GM18867 (cell line): ENCODE measurements at regions not wholly inside any gene's neighbourhood (a gene's known extent, or its start where the extent isn't known, plus 50 kb on each side); places are given as distances from the start of the nearest gene placed in this dataset.

Source experiments
- ATAC-seq: cut with Tn5 transposase; IDR thresholded peaks from one replicate; pipeline ENCODE4 v1.9.1; 2021; ENCODE audit warnings: mild to moderate bottlenecking, moderate library complexity; ENCODE audit not compliant: unreplicated experiment

DNA sequence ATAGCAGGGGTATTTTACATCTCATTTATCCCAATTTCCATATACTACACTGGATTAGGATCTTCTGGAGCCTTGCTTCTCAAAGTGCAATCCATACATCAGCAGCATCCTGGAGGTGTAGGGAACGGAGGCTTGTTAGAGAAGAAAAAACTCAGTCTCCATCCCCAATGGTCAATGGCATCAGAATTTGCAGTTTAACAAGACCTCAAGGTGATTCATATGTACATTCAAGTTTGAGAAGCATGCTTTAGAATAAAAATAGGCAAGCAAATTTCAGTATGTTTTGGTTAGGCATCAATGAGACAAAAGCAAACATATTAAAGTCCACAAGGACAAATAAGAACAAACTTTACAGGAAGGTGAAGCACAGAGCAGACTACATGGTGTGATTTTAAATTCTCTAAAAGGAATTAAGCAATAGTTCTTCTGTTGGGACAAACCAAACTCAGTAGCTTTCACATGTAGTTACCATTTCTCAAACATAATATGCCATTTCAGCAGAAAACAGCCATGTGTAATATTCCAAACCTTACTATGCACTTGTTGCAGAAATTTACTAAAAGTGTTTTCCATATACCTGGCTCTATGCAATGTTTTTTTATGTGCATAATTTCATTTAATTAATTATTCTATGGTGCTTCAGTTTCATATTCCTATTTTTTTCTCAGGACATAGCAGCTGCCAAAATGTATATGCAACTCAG, 360.3 kb upstream of the NECTIN3 start:
- ATAC-seq: no peak

DNA sequence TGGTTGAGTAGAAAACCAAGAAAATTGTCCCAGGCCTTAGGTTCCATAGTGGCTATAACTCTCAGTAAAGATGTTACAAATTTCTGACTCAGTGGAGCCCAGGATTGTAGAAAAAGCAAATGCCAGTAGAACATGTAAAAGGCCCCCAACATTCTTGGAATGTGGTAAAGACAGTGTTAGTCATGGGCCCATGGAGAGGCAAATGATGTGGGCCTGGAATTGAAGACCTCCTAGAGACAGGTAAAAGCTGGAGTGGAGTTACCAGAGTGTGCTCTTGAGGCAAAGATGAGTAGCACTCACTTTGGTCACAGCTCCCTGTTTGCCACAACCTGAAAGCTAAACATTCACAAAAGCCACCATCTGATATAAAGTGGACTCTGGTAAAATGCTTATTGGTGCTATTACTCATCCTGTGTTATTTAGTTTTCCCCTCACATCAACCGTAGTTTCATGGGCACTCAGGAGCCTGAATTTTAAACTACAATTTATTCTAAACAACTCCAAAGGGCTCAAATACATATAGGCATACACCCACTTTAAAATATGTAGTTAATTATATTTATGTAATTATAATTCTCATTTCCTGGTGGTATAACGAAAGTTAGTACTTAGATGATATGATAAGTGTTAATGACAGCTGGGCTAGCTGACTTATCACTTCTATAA, 359.6 kb upstream of the NECTIN3 start:
- no peak for ATAC-seq

DNA sequence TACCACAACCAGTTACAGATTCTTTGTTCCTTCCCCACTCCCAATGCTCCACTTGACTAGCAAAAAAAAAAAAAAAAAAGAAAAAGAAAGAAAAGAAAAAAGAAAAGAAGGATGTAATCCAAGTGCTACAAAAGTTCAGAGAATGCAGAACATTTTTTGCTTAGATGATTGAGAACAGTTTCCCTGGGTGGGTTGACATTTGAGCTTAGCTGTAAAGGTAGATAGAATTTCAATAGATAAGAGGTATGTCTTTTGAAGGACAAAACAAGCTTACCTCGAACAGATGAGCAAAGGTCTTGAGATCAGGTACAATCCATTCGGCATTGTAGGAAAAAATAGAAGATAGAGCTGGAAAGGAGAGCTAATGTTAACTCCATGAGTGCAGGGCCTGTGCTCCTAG, 344.6 kb upstream of the NECTIN3 start:
- no peak for ATAC-seq

DNA sequence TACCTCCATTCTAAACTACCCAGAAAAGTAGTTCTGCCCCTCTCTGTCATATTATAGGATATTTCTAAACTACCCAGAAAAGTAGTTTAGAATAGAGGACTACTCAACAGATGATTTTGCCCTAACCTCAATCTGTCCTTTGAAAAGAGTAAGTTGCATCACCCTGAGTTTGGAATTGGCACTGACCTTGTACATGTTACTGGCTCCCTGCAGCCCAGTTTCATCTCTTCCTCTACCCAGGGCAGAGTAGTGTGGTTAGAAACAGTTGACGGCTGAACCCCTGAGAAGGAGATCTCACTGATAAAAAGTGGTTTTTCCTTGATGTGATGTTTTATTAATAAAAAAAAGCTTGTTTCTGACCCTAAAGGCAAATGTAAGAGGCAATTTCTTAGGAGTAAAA, 340.5 kb upstream of the NECTIN3 start:
- ATAC-seq: no peak

DNA sequence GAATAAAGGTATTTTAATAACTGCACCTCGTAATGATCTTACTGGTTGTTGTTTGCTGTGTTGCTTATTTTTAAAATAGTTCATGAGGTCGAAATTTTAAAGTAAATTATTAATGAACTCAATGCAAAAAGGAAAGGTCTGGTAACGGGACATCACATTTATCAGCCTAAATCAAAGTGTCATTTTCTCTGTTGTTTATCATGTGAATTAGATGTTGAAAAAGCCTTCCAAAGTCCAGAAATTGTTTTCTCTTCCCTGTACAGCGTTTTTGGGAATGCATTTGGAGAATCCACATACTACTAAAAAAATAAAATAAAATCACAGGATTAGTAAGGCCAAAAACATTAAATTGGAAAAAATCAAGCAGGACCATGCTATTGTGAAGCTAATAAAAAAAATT, 339.2 kb upstream of the NECTIN3 start:
- ATAC-seq: no peak

DNA sequence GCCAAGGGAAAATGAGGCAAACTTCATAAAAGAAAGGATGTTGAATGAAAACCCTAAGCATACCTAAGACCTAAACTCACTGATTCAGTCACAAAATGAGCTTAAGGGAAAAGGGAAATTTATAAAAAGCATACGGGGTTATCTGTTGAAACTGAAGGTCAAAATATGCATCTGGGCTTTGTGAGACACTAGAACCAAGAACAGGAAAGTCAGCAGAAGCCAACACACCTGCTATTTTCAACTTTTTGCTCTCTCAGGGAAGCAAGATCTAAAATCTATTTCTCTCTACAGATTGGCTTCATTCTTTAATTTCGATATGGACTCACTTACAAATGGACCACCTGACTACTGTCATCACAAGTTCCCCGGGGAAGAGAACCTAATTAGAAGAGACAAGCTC, 338.6 kb upstream of the NECTIN3 start:
- ATAC-seq: no peak

DNA sequence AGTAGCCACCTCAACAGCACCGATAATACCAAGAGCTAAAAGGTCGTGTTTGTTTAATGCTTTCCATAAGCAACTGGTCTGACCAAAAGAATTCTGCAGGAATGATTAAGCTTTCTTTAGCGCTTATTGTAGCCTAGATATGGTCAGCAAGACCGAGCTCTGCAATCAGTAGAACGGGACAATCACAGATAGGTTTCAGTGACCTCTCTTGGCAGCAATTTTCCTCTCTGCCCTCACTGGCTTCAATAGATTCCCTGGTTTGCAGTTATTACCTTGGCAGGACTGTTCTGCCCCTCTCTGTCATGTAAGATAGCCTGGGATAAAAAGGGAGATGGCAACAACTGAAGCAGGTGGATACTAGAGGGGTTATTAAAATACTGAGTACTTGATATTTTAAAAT, 337.1 kb upstream of the NECTIN3 start:
- ATAC-seq: no peak

DNA sequence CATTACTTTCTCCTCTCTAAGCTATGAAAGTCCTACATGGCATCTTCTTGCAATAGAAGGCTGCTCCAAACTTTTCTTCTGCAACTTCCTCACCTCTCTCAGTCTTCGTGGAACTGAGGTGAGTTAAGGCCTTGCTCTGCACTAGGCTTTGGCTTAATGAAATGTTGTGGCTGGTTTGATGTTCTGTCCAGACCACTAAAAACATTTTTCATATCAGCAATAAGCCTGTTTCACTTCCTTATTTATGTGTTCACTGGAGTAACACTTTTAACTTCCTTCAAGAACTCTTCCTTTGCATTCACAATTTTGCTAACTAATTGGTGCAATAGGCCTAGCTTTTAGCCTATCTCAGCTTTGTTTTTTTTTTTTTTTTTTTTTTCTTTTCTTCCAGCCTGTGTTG, 335.3 kb upstream of the NECTIN3 start:
- peak; percentile 98 for ATAC-seq

DNA sequence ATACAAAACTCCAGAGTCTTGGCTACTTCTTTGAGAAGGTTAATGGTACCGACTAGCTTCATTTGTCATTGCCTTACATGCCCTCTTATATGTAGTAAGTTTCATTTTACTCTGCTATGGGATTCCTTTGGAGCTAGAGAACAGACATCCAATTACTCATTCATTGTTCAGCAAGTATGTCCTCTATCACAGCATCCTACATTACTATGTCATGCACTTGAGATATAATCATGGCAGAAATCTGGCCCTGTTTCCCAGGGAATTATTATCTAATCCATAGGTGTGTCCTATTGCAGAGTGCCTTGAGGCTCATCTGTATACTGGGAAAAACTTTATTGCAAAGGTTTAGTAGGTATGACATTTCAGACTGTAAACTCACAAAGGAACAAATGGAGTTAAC, 333.1 kb upstream of the NECTIN3 start:
- no peak for ATAC-seq

DNA sequence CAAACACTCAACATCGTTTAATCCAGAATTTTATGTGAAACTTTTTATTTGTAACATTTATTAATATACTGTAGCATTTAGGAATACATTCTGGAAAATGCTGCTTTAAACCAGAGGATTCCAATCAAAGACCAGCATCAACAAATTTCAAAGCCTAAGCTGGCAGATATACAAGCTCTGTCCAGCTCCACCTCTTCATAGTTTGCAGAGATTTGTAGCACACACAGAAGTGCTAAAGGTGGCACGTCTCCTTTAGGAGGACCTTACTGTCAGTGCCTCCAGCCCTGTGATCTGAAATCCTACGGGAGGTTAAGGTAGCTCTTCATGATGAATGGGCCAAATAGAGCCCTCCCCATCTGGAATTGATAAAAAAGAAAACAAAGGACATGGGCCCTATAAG, 329.7 kb upstream of the NECTIN3 start:
- ATAC-seq: no peak

DNA sequence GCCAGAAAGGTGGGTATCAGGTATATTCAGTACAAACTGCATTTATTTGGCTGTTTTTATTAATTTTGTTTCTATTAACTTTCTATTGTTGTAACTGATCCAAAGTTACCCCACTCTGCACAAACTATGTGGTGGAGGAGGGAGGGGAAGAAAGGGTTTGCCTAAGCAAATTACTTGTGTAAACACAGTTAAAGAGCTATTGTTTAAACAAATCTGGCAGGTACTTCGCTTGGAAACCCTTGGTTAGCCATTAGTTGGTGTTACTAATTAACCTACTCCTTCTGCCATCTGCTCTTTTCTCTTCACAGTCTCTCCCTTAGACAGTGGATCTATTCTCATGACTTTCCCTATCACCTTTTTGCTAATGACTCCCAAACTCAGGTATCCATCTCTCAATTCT, 328.4 kb upstream of the NECTIN3 start:
- peak; percentile 41 for ATAC-seq

DNA sequence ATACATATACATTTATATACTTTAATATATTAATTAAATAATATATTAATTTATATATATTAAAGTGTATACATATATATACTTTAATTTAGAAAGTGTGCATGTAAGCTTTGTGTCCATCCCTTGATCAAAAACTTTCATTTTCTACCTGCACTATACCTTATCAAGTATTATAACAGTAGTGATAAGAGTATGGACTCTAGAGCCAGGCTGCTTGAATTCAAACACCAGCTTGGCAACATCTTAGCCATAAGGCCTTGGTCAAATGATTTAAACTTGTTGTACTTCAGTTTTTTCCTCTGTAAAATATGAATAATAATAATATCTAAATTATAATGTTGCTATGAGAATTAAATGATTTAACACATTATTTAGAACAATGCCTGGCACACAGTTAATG, 327.6 kb upstream of the NECTIN3 start:
- ATAC-seq: no peak

DNA sequence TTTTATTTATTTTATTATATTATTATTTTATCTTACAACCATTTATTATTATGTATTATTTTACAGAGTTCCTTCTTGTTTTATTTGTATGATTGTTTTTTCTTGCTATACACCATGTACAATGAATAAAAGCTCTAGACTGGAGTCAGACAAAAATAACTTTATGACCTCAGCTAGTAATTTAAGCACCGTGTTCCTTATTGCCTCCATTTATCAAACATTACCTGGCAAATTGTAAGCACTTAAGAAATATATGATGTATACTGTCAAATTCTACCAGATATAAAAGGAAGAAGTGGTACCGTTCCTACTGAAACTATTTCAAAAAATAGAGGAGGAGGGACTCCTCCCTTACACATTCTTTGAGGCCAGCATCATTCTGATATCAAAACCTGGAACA, 326.9 kb upstream of the NECTIN3 start:
- no peak for ATAC-seq

DNA sequence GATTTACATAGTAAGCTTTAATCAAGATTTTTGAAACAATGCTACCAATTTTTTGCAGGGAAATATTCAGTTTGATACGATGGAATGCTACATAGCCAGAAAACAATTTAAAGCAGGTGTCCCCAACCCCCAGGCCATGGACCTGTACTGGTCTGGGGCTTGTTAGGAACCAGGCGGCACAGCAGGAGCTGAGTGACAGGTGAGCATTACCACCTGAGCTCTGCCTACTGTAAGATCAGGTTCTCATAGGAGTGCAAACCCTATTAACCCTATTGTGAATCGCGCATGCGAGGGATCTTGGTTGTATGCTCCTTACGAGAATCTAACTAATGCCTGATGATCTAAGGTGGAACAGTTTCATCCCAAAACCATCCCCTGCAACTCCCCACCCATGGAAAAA, 322.6 kb upstream of the NECTIN3 start:
- no peak for ATAC-seq

DNA sequence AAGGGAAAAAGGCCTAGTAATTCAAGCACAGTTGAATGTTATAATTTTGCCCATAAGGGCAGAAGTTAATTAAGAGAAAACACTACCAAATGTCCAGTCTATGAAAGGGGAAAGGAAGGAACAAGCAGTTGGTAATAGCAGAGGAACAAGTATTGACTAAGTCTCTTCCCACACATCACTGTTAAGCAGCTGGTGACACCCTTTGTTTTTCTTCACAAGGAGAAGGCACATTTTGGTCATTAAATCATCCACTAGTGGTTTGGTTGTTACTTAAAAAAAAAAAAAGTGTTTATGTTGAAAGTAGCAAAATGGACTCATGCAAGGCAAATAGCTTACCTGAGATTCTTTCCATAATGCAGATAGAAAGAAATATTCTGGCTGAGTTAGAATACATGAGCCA, 321.4 kb upstream of the NECTIN3 start:
- ATAC-seq: no peak

DNA sequence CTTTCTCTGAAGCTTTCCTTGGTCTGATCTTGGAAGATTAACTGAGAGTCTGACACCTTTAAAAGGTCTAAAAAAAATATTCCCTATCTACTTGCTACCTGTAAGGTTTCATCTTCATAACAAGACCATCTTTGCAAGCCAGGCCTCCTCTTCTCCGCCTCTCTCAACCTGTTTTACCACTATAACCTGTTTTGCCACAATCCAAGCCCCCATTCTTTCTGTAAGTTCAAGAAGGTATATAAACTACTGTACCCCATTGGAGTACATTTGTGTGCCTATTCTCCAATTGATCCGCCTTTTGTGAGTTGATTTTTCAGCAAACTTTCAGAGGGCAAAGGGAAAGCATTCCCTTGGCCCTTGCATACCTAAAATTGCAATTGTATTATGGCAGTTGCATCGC, 319.3 kb upstream of the NECTIN3 start:
- no peak for ATAC-seq

DNA sequence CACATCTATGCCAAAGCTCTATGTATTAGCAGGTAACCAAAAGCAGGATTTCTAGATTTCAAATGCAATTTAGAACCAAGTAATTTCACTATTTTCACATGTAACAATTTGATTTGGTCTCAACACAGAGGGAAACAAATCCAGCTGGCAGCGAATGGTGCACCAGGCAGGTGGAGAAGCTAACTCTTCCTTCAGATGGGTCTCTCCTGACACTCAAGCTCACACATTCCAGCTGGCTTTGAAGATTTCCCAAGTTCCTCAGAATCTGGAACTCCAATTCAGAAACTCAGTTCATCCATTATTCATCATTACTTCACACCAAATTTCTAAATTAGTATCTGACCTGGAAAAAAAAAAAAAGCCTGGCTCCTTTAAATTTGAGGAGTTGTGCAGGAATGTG, 318.1 kb upstream of the NECTIN3 start:
- no peak for ATAC-seq

DNA sequence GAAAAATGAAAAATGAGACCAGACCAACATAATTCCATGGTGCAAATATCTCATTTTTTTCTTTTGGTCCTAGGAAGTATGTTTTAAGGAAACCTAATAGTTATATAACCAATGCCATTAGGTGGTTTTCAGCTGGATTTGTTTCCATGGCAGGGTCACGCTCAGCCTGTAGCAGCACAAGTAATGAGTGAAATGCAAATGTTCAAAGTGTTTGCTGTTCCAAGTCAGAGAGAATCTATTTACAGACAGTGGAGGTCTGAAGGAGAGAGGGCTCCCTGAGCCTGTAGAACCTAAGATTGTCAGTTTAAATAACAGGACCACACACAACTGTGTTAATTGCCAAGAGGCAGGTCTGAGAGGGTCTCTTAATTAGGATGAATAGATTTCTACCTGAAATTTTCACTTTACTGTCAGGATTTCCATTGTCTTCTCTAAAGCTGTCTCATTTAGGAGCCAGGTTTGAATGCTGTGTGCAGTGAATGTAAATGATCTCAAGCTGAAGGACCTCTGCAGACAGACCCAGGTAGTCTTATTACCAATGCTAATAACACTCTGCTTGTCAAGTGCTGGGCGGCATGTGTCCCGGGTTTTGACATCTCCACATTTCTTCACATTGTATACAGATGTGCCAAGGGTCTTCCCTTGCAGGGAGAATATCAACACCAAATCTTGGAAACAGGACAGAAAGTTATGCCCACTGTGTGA, 317.3 kb upstream of the NECTIN3 start:
- ATAC-seq: no peak

DNA sequence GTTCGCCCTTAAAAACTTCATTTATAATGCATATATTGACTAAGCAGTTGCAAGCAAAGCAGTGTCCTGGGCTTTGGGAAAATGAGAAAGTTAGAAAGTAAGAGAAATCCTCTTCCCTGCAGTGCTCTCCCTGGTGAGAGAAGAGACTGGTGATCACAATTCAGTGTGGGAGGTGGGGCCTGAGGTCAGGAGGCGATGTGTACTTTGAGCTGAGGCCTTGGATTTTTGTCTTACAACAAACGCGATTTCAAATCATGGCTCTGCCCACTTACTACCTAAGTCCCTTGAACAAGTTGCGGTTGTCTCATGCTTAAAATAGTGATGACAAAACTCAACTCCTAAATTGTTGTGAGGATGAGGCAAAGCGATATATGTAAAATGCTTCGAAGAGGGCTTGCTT, 316.3 kb upstream of the NECTIN3 start:
- no peak for ATAC-seq

DNA sequence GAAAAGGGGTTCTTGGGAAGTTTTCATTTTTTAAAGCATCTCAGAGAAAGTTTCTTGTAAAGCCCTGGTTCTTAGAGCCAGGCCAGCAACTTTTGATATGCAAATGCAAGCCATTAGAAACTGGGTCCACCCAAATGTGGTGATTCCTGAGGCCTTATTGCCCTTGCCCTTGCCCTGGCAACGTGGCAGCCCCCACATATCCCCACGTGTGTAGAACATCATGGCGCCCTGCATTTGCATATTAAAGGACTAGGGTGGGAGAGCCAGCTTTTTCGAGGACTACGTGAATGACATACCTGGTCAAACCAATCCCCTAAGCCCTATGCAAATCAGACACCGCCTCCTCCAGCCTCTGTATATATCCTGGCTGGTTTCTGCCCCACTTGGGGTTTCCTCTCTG, 314.9 kb upstream of the NECTIN3 start:
- ATAC-seq: no peak

DNA sequence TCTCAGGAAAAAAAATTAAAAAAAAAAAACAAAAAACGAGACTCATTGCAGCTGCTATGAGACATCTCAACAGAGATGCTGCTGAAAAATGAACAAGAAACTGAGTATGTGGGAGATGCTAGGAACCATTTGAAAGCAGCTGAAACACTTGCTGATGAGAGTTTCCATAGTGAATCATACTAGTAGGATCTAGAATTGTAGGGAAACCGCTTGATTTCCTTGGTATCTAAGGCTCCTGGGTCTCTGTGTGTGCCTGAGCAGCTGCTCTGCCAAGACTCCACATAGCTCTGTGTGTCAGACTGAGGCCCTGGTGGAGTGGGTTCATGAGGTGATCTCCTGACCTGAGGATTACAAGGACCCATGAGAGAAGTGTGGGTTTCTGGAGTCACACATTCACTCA, 313.4 kb upstream of the NECTIN3 start:
- no peak for ATAC-seq

DNA sequence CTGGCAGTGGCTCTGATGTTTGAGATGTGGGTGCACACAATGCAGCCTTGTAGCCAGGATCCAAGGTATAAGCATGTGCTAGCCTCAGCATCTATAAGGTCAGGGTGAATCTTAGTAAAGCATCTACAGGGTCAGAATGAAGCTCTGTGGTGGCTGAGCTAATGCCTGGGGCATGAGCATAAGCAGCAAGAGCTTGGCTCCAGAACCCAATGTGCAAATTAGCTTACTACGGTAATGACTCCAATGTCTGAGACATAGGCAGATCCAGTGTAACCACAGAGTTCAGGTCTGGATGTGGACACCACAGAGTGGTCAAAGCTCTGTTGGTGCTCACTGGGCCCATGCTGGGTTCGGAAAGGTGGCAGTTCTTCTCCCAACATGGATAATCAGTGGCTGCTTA, 304.5 kb upstream of the NECTIN3 start:
- peak; percentile 36 for ATAC-seq
